Lower leg skin (tissue), 4 donors: ENCODE measurements at regions not wholly inside any gene's neighbourhood (a gene's known extent, or its start where the extent isn't known, plus 50 kb on each side); places are given as distances from the start of the nearest gene placed in this dataset.

Experiments
- DNase-seq, 2 donors: peaks; one replicate each; pipeline ENCODE4 v3.0.0-alpha.2; 2019; ENCODE audit warnings: low spot score in 2 of 2
- H3K4me3 ChIP-seq: fragments of 200-600 bp; sonication (generic); 2 replicates; pipeline ENCODE4 v1.5.1; 2017; ENCODE audit warnings: mild to moderate bottlenecking, low read depth; ENCODE audit not compliant: poor library complexity, severe bottlenecking
- CTCF ChIP-seq, 3 donors: fragments of 450-650 bp; IDR thresholded peaks; one replicate each; pipeline ENCODE4 v1.5.1; 2016; ENCODE audit warnings: antibody characterized with exemption in 3 of 3, mild to moderate bottlenecking in 3 of 3, moderate library complexity in 2 of 3
- POLR2A ChIP-seq, 2 donors: fragments of 450-650 bp; IDR thresholded peaks; one replicate each; pipeline ENCODE4 v1.6.1; 2016 to 2017; ENCODE audit warnings: antibody characterized with exemption in 2 of 2, mild to moderate bottlenecking in 1 of 2, moderate library complexity in 1 of 2
- WGBS, 2 donors: methylation state at CpG; one replicate each; pipeline ENCODE4 v1.1.5; 2018; 5-methylcytosine and 5-hydroxymethylcytosine counted together
- intact Hi-C: fragments of 100-400 bp; cut with DNase I; formaldehyde crosslinking; loops from one replicate; pipeline ENCODE4 v1.15.0; 2023; ENCODE audit warnings: low total_unique reads

- intact Hi-C loops: no loop called here
- no peak for TF ChIP-seq POLR2A (IDR thresholded peaks at IDR 0.05)
- no peak for TF ChIP-seq CTCF (IDR thresholded peaks at IDR 0.05)
- 81% methylated on average over 4 of the region's 4 CpGs for WGBS, 2 donors
- H3K4me3 ChIP-seq: no peak overlapping the region
- no peak for DNase-seq
Measured at GRCh38 chr3:160141485-160142185, 83.6 kb upstream of the C3orf80 start.

DNA sequence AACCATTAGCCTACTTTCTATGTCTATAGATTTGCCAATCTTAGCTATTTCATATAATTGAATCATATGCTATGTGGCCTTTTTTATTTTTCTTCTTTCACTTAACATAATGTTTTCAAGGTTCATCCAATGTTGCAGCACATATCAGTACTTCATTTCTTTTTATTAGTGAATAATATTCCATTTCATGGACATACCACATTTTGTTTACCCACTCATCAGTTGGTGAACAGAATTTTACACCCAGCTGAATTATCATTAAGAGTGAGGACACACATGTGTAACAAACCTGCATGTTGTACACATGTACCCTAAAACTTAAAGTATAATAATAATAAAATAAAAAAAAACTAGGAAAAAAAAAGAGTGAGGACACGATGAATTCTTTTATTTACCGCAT is 81.7 kb upstream of the C3orf80 start:
- H3K4me3 ChIP-seq: no peak overlapping the region
- TF ChIP-seq CTCF (IDR thresholded peaks at IDR 0.05) (no peak), POLR2A (IDR thresholded peaks at IDR 0.05) (no peak)
- WGBS, 2 donors: 89 to 94% methylated on average over 2 of the region's 2 CpGs
- intact Hi-C loops: no loop called here
- DNase-seq: no peak

GRCh38 chr3:160150066-160150465 is 75.2 kb upstream of the C3orf80 start:
- 57 to 58% methylated on average over 3 of the region's 3 CpGs for WGBS, 2 donors
- intact Hi-C loops: no loop called here
- TF ChIP-seq CTCF (IDR thresholded peaks at IDR 0.05) (no peak), POLR2A (IDR thresholded peaks at IDR 0.05) (no peak)
- no peak overlapping the region for H3K4me3 ChIP-seq
- DNase-seq: no peak

DNA sequence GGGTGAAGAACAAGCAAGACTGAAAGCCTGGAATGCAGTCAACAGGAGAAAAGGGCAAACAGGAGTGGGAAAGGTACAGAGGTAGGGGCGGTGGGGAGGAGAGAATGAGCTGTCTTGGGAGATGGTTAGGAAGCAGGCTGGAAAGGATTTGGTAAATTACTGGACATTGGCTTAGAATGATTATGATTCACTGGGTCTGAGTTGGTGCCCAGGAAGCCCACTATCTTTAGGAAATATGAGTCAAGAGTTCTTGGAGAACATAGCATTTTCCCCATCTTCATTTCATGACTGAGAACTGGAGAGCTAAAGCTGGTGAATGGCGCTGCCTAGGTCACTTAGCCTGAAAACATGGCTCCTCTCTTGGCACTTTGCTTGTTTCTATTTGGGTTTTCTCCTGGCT is 74.7 kb upstream of the C3orf80 start:
- WGBS, 2 donors: 63 to 75% methylated on average over 2 of the region's 2 CpGs
- no peak overlapping the region for H3K4me3 ChIP-seq
- no peak for DNase-seq
- intact Hi-C loops: no loop called here
- TF ChIP-seq POLR2A (IDR thresholded peaks at IDR 0.05) (no peak), CTCF (IDR thresholded peaks at IDR 0.05) (no peak)

GRCh38 chr3:160152638-160153037 is 72.6 kb upstream of the C3orf80 start:
- no peak for DNase-seq
- WGBS, 2 donors: 94 to 95% methylated on average over 6 of the region's 6 CpGs
- no peak overlapping the region for H3K4me3 ChIP-seq
- no peak for TF ChIP-seq CTCF (IDR thresholded peaks at IDR 0.05)
- no peak for TF ChIP-seq POLR2A (IDR thresholded peaks at IDR 0.05)
- intact Hi-C loops: no loop called here

DNA sequence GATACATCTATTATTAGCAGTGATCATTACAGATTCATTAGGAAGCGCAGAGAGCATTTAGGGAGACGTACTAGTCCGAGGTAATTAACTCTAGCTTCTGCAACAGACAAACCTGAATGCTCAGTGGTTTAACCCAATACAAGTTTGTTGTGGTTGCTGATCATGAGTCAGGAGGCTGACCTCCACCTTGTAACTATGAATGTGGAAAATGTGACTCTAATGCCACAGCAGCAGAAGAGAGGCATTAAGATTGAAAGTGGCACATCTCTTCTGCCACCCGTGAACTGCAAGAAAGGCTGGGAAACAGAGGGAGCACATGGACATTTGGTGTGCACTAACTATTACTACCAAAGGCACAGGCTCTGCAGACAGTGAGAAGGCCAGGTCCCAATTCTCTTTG is 71.2 kb upstream of the C3orf80 start:
- WGBS, 2 donors: 87 to 88% methylated on average over 4 of the region's 4 CpGs
- H3K4me3 ChIP-seq: no peak overlapping the region

More for the DNA sequence above, 71.2 kb upstream of the C3orf80 start:
- no peak for TF ChIP-seq POLR2A (IDR thresholded peaks at IDR 0.05)
- no peak for TF ChIP-seq CTCF (IDR thresholded peaks at IDR 0.05)
- no peak for DNase-seq
- intact Hi-C loops: no loop called here
